ENCODE measurements at regions not wholly inside any gene's neighbourhood (a gene's known extent, or its start where the extent isn't known, plus 50 kb on each side); places are given as distances from the start of the nearest gene placed in this dataset.

DNA sequence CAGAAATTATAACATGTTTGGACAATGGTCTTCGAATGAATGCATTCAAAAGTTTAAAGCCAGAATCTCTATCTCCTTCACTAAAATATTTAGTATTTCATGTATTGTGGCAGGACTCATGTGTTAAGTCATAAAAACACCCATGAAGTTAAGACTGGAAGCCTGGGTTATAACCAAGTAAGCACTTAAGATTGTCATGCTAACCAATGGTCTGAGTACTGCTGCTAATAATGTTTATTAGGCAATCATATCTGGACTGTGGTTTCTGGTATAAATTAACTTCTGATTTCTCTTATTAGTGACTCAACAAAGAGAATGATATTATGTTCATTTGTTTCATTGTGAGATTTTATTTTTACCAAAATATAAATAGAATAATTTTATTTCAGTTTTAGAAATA, 297.9 kb upstream of the EDIL3 start:
- TF ChIP-seq, protein P1, sequence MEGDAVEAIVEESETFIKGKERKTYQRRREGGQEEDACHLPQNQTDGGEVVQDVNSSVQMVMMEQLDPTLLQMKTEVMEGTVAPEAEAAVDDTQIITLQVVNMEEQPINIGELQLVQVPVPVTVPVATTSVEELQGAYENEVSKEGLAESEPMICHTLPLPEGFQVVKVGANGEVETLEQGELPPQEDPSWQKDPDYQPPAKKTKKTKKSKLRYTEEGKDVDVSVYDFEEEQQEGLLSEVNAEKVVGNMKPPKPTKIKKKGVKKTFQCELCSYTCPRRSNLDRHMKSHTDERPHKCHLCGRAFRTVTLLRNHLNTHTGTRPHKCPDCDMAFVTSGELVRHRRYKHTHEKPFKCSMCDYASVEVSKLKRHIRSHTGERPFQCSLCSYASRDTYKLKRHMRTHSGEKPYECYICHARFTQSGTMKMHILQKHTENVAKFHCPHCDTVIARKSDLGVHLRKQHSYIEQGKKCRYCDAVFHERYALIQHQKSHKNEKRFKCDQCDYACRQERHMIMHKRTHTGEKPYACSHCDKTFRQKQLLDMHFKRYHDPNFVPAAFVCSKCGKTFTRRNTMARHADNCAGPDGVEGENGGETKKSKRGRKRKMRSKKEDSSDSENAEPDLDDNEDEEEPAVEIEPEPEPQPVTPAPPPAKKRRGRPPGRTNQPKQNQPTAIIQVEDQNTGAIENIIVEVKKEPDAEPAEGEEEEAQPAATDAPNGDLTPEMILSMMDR (IDR thresholded peaks at IDR 0.05) = no peak
- no peak for TF ChIP-seq POLR2A (IDR thresholded peaks at IDR 0.05)
